HEK293T (cell line): ENCODE measurements at regions not wholly inside any gene's neighbourhood (a gene's known extent, or its start where the extent isn't known, plus 50 kb on each side); places are given as distances from the start of the nearest gene placed in this dataset.

Experiments used
- CTCF ChIA-PET: fragments of 350-600 bp; formaldehyde crosslinking; extraction: SDS; loops from one replicate; lab custom pipeline; 2021; ENCODE audit warnings: antibody characterized with exemption, inconsistent platforms; lab: Yijun Ruan, JAX
- POLR2A ChIA-PET: fragments of 350-600 bp; formaldehyde crosslinking; extraction: SDS; loops from one replicate; lab custom pipeline; 2020; ENCODE audit warnings: antibody characterized with exemption, inconsistent platforms; lab: Yijun Ruan, JAX
- DNase-seq: peaks from one replicate; pipeline ENCODE4 v3.0.0; 2012; ENCODE audit warnings: mixed read lengths; ENCODE audit errors: extremely low spot score
- ARNT ChIP-seq: fragments of 450-650 bp; IDR thresholded peaks from 2 replicates; pipeline ENCODE4 v1.6.1; 2017; ENCODE audit warnings: mild to moderate bottlenecking
- BHLHE40 ChIP-seq: fragments of 450-650 bp; IDR thresholded peaks from 2 replicates; pipeline ENCODE4 v1.6.1; 2016; ENCODE audit warnings: mild to moderate bottlenecking, moderate library complexity, borderline replicate concordance
- CTBP1 ChIP-seq: fragments of 450-650 bp; IDR thresholded peaks from 2 replicates; pipeline ENCODE4 v1.6.1; 2016; ENCODE audit warnings: borderline replicate concordance
- ELF4 ChIP-seq: fragments of 450-650 bp; IDR thresholded peaks from 2 replicates; pipeline ENCODE4 v1.6.1; 2017; ENCODE audit warnings: antibody characterized with exemption
- FOXA1 ChIP-seq: fragments of 450-650 bp; IDR thresholded peaks from 2 replicates; pipeline ENCODE4 v1.6.1; 2016; ENCODE audit warnings: mild to moderate bottlenecking
- FOXK2 ChIP-seq: fragments of 450-650 bp; IDR thresholded peaks from 2 replicates; pipeline ENCODE4 v1.6.1; 2016; ENCODE audit warnings: mild to moderate bottlenecking
- FOXM1 ChIP-seq: fragments of 450-650 bp; IDR thresholded peaks from 2 replicates; pipeline ENCODE4 v1.6.1; 2017; ENCODE audit warnings: mild to moderate bottlenecking, borderline replicate concordance
- HDGF ChIP-seq: fragments of 450-650 bp; IDR thresholded peaks from 2 replicates; pipeline ENCODE4 v1.6.1; 2017; ENCODE audit warnings: antibody characterized with exemption, borderline replicate concordance
- L3MBTL2 ChIP-seq: fragments of 450-650 bp; conservative IDR thresholded peaks from 2 replicates; pipeline ENCODE4 v1.6.1; 2016; ENCODE audit warnings: mild to moderate bottlenecking
- LEF1 ChIP-seq: fragments of 450-650 bp; IDR thresholded peaks from 2 replicates; pipeline ENCODE4 v1.6.1; 2017; ENCODE audit warnings: mild to moderate bottlenecking, borderline replicate concordance
- NFRKB ChIP-seq: fragments of 450-650 bp; IDR thresholded peaks from 2 replicates; pipeline ENCODE4 v1.6.1; 2016; ENCODE audit warnings: mild to moderate bottlenecking, moderate library complexity
- SP1 ChIP-seq: fragments of 450-650 bp; IDR thresholded peaks from 2 replicates; pipeline ENCODE4 v1.6.1; 2017
- SUZ12 ChIP-seq: fragments of 450-650 bp; IDR thresholded peaks from 2 replicates; pipeline ENCODE4 v1.6.1; 2016; ENCODE audit warnings: mild to moderate bottlenecking
- TARDBP ChIP-seq: fragments of 450-650 bp; IDR thresholded peaks from 2 replicates; pipeline ENCODE4 v1.6.1; 2016
- ZNF384 ChIP-seq: fragments of 450-650 bp; IDR thresholded peaks from 2 replicates; pipeline ENCODE4 v1.6.1; 2016
- TF ChIP-seq, protein P1 (sequence below): fragments of 450-650 bp; IDR thresholded peaks from 2 replicates; pipeline ENCODE4 v1.6.1; 2016

DNA sequence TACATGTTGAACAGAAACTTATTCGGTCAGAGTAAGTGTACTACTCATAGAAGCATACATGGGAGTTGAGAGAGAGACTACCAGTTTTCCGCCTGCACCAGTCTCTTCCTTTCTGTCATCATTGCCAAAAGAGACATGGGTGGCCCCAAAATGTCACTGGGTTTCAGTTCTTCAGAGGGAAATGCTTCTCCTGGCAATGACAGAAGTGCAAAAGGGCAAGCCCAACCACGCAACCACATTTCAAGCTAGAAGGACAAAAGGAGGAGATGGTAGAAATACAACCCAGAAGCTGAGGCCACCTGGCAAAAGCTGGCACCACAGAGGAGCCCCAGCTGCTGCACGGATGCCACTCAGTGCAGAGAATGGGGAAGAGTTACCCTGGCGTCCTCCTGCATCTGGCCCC is 320.1 kb downstream of the BCOR start:
- DNase-seq, result no peak
- POLR2A ChIA-PET, result no interaction called here
- CTCF ChIA-PET, result no interaction called here
- TF ChIP-seq SP1 (no peak), NFRKB (no peak), CTBP1 (no peak), BHLHE40 (no peak), ARNT (no peak), ELF4 (no peak), HDGF (no peak), SUZ12 (no peak), ZNF384 (no peak), FOXA1 (no peak)
- TF ChIP-seq, protein P1, sequence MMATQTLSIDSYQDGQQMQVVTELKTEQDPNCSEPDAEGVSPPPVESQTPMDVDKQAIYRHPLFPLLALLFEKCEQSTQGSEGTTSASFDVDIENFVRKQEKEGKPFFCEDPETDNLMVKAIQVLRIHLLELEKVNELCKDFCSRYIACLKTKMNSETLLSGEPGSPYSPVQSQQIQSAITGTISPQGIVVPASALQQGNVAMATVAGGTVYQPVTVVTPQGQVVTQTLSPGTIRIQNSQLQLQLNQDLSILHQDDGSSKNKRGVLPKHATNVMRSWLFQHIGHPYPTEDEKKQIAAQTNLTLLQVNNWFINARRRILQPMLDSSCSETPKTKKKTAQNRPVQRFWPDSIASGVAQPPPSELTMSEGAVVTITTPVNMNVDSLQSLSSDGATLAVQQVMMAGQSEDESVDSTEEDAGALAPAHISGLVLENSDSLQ, result no peak

DNA sequence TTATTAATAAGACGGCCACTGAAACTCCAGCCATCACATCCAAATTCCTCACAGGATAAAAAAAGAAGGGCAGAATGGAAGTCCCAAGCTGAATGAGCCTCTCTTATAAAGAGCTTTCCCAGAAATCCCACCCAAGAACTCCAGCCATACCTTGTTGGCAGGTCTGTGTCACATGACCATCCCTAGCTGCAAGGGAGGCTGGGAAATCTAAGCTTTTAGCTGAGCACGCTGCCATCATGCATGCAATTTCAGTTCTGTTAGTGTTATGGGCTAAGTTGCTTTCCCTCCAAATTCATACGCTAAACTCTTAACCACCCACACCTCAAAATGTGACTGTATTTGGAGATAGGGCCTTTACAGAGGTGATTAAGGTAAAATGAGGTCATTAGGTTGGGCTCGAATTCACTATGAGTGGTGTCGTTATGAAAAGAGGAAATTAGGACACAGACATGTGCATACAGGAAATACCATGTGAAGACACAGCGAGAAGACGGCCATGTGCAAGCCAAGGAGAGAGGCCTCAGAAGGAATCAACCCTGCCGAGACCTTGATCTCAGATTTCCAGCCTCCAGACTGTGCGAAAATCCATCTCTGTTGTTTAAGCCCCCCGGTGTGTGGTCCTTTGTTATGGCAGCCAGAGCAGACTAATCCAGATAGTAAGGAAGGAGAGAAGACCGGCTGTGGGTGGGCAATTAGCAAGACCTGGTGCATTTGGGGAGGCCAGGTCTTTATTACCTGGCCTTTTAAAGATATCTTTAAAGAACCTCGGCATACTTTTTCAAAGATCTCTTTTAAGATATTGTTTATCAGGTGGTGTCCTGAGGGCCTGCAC is 317.6 kb downstream of the BCOR start:
- ChIA-PET CTCF (no interaction called here), POLR2A (no interaction called here)
- TF ChIP-seq FOXM1, result no peak
- no peak for TF ChIP-seq BHLHE40
- no peak for TF ChIP-seq ARNT
- no peak for TF ChIP-seq FOXK2
- no peak for TF ChIP-seq ZNF384
- TF ChIP-seq CTBP1, result no peak
- no peak for TF ChIP-seq ELF4
- no peak for TF ChIP-seq SP1
- no peak for TF ChIP-seq TARDBP
- TF ChIP-seq, protein P1, result no peak
- TF ChIP-seq NFRKB, result no peak
- TF ChIP-seq FOXA1, result no peak
- TF ChIP-seq HDGF, result no peak
- no peak for TF ChIP-seq LEF1
- no peak for TF ChIP-seq SUZ12
- DNase-seq, result no peak

DNA sequence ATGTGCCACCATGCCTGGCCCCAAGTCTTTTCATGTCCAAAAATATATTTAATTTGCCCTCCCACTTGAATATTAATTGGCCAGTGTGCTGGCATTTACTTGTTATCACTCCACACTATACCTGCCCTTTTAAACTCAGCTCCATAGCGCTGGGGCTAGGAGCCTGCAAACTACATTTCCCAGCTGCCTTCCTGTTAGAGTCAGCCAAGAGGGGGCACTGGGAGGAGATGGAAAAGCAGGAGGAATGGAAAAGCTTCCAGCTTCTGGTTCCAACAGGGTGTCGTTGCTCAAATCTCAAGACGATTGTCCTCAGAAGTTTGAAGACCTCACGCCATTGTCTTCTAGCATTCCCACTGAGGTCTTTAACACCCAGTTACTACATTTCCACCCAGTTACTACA is 315.5 kb downstream of the BCOR start:
- DNase-seq, result no peak
- CTCF ChIA-PET, result no interaction called here
- TF ChIP-seq SP1 (no peak), HDGF (no peak), FOXA1 (no peak), FOXK2 (no peak), FOXM1 (no peak), SUZ12 (no peak), L3MBTL2 (no peak), NFRKB (no peak), TARDBP (no peak), LEF1 (no peak), ZNF384 (no peak)
- TF ChIP-seq, protein P1, result no peak
- POLR2A ChIA-PET, result interaction anchor here (0.6 kb wide), 1 partner anchor 10 kb away, joined by 3 read pairs; no protein-coding TSS in a partner anchor

DNA sequence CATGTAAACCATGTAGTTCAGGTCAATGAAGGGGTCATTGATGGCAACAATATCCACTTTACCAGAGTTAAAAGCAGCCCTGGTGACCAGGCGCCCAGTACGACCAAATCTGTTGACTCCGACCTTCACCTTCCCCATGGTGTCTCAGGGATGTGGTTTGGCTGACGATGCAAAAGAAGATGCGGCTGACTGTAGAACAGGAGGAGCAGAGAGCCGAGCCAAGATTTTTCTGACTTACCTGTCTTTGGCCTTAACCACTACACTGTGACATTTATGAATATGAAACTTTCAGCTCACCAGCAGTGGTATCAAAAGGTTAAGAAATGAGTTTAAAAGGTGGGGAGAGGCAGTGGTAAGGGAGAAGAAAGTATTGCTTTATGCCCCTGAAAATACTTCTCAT is 309.8 kb downstream of the BCOR start:
- TF ChIP-seq L3MBTL2, result no peak
- CTCF ChIA-PET, result no interaction called here
- DNase-seq, result no peak
- POLR2A ChIA-PET, result no interaction called here

DNA sequence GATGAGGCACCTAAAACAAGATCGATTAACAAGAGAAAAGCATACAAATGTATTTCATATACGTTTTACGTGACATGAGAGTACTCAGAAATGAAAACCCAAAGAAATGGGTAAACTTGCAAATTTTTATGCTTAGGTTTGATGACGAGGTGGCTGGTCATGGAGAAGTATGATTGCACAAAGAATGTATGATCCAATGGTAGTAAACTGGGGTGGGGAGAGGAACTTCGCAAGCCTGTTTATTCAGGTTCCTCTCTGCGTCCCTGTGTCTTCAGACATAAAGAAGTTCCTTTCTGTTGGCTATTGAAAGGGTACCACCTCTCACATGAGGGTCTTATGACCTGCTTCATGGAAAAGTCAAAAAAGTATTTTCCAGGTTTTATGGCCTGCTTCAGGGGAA is 309.2 kb downstream of the BCOR start:
- DNase-seq, result no peak
- ChIA-PET POLR2A (no interaction called here), CTCF (no interaction called here)
- TF ChIP-seq LEF1 (no peak), TARDBP (no peak), BHLHE40 (no peak), ARNT (no peak), SUZ12 (no peak), FOXA1 (no peak), ELF4 (no peak), CTBP1 (no peak), HDGF (no peak), FOXM1 (no peak), ZNF384 (no peak), FOXK2 (no peak), NFRKB (no peak), SP1 (no peak), L3MBTL2 (no peak)
- TF ChIP-seq, protein P1, result no peak

DNA sequence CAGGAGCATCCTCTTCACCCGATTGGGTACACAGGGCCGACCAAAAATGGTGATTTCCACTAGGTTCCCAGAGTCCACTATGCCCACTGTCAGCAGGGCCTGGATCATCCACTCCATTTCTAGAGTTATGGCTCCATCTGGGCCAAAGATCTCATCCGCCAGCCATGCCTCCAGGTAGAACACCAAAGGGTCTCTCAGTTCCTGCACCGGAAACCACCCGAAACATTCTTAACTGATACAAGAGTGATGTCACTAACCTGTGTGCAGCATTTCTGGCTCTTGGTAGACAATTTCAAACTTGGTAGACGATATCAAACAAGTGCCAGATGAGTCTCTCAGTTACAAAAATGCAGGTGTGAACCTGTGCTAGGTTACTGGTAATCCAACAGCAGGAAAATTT is 306.1 kb downstream of the BCOR start:
- ChIA-PET CTCF (no interaction called here), POLR2A (no interaction called here)
- TF ChIP-seq BHLHE40 (no peak), CTBP1 (no peak), FOXM1 (no peak), SP1 (no peak), HDGF (no peak)
- DNase-seq, result no peak
